ENCODE measurements at regions not wholly inside any gene's neighbourhood (a gene's known extent, or its start where the extent isn't known, plus 50 kb on each side); places are given as distances from the start of the nearest gene placed in this dataset.

DNA sequence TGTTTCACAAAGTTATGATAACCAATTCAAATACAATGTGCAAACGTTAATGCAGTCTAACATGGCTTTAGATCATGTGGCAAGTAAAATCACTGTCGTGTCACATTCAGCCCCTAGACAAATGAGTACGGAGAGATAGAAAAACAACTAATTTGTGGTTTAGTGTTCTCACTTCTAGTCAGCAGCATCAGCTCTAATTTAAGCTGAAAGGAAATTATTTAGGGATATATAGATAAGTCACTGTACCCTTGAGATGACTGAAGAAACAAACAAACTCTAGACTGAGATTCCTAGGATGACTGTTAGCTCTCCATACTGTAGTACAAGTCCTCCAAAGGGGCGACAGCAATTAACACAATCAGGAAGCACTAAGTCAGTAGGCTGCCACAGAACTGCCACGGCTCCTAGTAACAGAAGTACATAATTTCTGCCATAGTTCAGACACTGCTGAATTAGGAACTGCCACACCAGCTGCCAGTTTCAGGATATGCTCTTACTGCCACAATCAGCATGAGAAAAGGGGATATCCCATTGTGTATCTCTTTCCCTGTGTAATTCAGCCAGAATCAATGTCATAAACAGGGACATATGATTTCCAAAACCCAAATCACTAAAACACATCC is 150.4 kb upstream of the NEGR1 start (continued):
- TF ChIP-seq, protein P1, sequence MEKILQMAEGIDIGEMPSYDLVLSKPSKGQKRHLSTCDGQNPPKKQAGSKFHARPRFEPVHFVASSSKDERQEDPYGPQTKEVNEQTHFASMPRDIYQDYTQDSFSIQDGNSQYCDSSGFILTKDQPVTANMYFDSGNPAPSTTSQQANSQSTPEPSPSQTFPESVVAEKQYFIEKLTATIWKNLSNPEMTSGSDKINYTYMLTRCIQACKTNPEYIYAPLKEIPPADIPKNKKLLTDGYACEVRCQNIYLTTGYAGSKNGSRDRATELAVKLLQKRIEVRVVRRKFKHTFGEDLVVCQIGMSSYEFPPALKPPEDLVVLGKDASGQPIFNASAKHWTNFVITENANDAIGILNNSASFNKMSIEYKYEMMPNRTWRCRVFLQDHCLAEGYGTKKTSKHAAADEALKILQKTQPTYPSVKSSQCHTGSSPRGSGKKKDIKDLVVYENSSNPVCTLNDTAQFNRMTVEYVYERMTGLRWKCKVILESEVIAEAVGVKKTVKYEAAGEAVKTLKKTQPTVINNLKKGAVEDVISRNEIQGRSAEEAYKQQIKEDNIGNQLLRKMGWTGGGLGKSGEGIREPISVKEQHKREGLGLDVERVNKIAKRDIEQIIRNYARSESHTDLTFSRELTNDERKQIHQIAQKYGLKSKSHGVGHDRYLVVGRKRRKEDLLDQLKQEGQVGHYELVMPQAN (conservative IDR thresholded peaks at IDR 0.05) = no peak
- TF ChIP-seq BHLHE40 (IDR thresholded peaks at IDR 0.05; ENCODE audit: borderline replicate concordance in 1 of 2, low read depth in 2 of 2, low read length in 1 of 2) (peak; percentile 34 to 53; a peak in 2 of 4 replicates), POLR2AphosphoS5 (IDR thresholded peaks at IDR 0.05; ENCODE audit: low read length) (no peak), TCF12 (IDR thresholded peaks at IDR 0.05; ENCODE audit: low read depth, low read length) (no peak), KLF5 (IDR thresholded peaks at IDR 0.05; ENCODE audit: partially characterized antibody) (no peak), TCF7 (IDR thresholded peaks at IDR 0.05; ENCODE audit: borderline replicate concordance) (no peak), EP300 (IDR thresholded peaks at IDR 0.05; ENCODE audit: borderline replicate concordance in 1 of 2, control insufficient read depth in 1 of 2, low read depth in 2 of 2, low read length in 2 of 2) (0 out of 4 replicates have a peak, but pooled peaks of 1 of the 2 experiments have one; percentile 17), SMARCA5 (IDR thresholded peaks at IDR 0.05) (no peak), IKZF2 (IDR thresholded peaks at IDR 0.05) (peak; percentile 64 to 66)
- TF ChIP-seq, protein P2, sequence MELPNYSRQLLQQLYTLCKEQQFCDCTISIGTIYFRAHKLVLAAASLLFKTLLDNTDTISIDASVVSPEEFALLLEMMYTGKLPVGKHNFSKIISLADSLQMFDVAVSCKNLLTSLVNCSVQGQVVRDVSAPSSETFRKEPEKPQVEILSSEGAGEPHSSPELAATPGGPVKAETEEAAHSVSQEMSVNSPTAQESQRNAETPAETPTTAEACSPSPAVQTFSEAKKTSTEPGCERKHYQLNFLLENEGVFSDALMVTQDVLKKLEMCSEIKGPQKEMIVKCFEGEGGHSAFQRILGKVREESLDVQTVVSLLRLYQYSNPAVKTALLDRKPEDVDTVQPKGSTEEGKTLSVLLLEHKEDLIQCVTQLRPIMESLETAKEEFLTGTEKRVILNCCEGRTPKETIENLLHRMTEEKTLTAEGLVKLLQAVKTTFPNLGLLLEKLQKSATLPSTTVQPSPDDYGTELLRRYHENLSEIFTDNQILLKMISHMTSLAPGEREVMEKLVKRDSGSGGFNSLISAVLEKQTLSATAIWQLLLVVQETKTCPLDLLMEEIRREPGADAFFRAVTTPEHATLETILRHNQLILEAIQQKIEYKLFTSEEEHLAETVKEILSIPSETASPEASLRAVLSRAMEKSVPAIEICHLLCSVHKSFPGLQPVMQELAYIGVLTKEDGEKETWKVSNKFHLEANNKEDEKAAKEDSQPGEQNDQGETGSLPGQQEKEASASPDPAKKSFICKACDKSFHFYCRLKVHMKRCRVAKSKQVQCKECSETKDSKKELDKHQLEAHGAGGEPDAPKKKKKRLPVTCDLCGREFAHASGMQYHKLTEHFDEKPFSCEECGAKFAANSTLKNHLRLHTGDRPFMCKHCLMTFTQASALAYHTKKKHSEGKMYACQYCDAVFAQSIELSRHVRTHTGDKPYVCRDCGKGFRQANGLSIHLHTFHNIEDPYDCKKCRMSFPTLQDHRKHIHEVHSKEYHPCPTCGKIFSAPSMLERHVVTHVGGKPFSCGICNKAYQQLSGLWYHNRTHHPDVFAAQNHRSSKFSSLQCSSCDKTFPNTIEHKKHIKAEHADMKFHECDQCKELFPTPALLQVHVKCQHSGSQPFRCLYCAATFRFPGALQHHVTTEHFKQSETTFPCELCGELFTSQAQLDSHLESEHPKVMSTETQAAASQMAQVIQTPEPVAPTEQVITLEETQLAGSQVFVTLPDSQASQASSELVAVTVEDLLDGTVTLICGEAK (IDR thresholded peaks at IDR 0.05; ENCODE audit: borderline replicate concordance) = no peak
- TF ChIP-seq, protein P3, sequence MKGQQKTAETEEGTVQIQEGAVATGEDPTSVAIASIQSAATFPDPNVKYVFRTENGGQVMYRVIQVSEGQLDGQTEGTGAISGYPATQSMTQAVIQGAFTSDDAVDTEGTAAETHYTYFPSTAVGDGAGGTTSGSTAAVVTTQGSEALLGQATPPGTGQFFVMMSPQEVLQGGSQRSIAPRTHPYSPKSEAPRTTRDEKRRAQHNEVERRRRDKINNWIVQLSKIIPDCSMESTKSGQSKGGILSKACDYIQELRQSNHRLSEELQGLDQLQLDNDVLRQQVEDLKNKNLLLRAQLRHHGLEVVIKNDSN (IDR thresholded peaks at IDR 0.05; ENCODE audit: borderline replicate concordance, extremely low read length, insufficient read depth, low read depth, low read length) = no peak
- TF ChIP-seq, protein P4, sequence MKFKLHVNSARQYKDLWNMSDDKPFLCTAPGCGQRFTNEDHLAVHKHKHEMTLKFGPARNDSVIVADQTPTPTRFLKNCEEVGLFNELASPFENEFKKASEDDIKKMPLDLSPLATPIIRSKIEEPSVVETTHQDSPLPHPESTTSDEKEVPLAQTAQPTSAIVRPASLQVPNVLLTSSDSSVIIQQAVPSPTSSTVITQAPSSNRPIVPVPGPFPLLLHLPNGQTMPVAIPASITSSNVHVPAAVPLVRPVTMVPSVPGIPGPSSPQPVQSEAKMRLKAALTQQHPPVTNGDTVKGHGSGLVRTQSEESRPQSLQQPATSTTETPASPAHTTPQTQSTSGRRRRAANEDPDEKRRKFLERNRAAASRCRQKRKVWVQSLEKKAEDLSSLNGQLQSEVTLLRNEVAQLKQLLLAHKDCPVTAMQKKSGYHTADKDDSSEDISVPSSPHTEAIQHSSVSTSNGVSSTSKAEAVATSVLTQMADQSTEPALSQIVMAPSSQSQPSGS (IDR thresholded peaks at IDR 0.05; ENCODE audit: low read length) = peak; percentile 25; the same call in 1 of the 2 replicates
- TF ChIP-seq, protein P5, sequence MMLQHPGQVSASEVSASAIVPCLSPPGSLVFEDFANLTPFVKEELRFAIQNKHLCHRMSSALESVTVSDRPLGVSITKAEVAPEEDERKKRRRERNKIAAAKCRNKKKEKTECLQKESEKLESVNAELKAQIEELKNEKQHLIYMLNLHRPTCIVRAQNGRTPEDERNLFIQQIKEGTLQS (IDR thresholded peaks at IDR 0.05; ENCODE audit: borderline replicate concordance, extremely low read depth, low read depth, low read length) = no peak
- TF ChIP-seq, protein P6, sequence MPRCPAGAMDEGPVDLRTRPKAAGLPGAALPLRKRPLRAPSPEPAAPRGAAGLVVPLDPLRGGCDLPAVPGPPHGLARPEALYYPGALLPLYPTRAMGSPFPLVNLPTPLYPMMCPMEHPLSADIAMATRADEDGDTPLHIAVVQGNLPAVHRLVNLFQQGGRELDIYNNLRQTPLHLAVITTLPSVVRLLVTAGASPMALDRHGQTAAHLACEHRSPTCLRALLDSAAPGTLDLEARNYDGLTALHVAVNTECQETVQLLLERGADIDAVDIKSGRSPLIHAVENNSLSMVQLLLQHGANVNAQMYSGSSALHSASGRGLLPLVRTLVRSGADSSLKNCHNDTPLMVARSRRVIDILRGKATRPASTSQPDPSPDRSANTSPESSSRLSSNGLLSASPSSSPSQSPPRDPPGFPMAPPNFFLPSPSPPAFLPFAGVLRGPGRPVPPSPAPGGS (IDR thresholded peaks at IDR 0.05; ENCODE audit: borderline replicate concordance, insufficient read depth, low read depth, low read length, poor library complexity, severe bottlenecking) = peak; percentile 14
- TF ChIP-seq, protein P7, sequence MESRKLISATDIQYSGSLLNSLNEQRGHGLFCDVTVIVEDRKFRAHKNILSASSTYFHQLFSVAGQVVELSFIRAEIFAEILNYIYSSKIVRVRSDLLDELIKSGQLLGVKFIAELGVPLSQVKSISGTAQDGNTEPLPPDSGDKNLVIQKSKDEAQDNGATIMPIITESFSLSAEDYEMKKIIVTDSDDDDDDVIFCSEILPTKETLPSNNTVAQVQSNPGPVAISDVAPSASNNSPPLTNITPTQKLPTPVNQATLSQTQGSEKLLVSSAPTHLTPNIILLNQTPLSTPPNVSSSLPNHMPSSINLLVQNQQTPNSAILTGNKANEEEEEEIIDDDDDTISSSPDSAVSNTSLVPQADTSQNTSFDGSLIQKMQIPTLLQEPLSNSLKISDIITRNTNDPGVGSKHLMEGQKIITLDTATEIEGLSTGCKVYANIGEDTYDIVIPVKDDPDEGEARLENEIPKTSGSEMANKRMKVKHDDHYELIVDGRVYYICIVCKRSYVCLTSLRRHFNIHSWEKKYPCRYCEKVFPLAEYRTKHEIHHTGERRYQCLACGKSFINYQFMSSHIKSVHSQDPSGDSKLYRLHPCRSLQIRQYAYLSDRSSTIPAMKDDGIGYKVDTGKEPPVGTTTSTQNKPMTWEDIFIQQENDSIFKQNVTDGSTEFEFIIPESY (IDR thresholded peaks at IDR 0.05) = no peak
